GM12801 (cell line): ENCODE measurements at regions not wholly inside any gene's neighbourhood (a gene's known extent, or its start where the extent isn't known, plus 50 kb on each side); places are given as distances from the start of the nearest gene placed in this dataset.

Experiments
- TF ChIP-seq, protein P1 (sequence below): IDR thresholded peaks from one replicate; pipeline ENCODE4 v1.5.1; 2011; ENCODE audit warnings: control low read depth; ENCODE audit not compliant: insufficient read length; ENCODE audit errors: extremely low read depth

DNA sequence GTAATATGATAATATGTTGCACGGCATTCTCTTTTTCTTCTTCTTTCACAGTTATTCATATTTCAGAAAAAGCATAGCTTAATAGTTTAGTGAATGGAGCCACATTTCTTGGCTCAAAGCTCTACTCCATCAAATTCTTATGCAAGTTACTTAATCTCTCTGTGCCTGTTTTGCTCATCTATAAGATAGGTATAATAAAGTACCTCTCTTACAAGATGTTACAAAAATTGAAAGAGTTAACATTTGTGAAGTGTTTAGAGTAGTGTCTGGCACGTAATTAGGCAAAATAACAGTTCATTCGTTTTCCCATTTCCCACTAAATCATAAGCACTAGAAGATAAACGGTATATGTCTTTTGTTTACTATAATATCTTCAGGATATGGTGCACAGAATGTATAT, 1304.4 kb upstream of the EYS start:
- TF ChIP-seq, protein P1, sequence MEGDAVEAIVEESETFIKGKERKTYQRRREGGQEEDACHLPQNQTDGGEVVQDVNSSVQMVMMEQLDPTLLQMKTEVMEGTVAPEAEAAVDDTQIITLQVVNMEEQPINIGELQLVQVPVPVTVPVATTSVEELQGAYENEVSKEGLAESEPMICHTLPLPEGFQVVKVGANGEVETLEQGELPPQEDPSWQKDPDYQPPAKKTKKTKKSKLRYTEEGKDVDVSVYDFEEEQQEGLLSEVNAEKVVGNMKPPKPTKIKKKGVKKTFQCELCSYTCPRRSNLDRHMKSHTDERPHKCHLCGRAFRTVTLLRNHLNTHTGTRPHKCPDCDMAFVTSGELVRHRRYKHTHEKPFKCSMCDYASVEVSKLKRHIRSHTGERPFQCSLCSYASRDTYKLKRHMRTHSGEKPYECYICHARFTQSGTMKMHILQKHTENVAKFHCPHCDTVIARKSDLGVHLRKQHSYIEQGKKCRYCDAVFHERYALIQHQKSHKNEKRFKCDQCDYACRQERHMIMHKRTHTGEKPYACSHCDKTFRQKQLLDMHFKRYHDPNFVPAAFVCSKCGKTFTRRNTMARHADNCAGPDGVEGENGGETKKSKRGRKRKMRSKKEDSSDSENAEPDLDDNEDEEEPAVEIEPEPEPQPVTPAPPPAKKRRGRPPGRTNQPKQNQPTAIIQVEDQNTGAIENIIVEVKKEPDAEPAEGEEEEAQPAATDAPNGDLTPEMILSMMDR: no peak

DNA sequence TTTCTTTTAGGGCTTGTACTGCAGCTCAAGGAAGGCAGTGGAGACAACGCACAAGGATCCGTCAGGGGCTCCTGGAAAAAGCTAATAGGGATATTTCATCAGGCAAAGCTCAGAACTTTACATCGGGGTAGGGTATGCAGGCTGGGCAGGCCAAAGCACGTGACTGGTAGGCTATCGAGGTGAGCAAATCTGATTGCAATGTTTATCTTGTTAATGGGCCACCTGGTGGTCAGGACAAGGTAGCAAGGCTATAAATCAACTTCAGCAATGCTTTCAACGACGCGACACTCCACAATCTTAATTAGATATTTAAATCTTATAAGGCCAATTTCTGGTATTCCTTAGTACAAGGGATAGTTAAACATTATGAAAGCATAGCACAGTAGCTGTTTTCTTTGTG, 1302.8 kb upstream of the EYS start:
- TF ChIP-seq, protein P1: no peak

DNA sequence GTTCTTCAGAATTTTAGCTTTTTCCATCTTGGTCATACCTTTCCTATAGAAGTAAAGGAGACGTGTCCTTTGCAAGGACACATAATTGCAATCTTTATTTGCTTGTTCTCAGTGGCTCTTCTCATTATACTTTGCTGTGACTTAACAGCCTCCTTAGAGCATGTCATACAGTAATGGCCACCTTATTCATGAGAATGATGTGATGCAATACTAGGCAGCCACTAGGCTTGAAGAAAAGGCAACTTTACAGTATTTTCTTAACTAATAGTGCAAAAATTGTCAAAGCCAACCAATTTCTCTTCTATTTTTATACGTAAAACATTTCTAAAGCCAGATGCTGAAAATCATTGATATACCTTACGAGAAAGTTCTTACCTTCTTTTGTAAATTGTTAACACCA, 1296.8 kb upstream of the EYS start:
- TF ChIP-seq, protein P1: no peak

DNA sequence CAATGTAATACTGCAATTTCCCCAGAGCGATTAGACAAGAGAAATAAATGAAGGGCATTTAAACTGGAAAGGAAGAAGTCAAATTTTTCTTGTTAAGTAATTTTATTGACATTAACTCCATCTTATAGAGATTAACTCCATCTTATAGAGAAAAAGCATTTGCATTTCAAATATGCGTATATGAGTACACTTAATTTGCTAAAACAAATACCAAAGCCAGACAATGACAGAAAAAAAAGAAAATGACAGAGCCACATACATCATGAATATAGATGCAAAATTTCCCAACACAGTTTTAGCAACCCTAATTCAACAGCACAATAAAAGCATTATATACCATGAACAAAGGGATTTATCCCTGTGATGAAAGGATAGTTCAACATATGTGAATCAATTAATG, 1293.1 kb upstream of the EYS start:
- TF ChIP-seq, protein P1: no peak

DNA sequence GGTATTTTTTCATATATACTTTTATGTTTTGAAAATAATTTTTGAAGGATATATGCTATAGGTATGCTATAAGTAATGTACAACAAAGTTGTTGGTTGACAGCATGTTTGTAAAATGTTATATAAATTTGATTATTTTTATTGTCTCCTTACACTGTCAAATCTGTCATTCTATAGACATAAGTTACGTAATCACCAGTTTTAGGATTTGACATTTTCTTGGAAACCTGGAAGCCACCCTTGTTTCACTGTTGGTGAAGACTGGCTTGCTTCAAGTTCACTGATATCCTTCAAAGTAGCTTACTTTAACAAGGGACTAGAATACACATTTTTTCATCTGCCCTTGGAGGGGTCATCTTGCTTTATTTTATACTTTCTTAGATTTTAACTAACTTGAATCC, 1288.6 kb upstream of the EYS start:
- TF ChIP-seq, protein P1: no peak

DNA sequence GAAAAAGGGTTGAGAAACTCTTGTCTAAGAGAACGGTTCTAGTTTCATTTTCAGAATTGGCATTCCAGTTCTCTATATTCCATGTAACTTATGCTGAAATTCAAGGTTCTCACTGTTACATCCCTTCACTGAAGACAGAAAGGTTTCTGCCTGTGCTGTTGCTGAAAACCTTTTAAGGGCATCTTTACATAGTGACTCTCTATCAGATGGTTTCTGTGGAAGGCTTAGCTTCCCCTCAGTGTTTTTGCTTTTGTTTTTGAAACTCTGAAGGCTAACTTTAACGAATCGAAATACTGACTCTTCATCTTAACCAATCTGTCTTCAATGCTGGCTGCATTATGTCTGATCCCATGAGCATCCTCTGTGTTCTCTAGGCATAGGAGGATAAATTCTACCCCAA, 1286.2 kb upstream of the EYS start:
- TF ChIP-seq, protein P1: no peak

DNA sequence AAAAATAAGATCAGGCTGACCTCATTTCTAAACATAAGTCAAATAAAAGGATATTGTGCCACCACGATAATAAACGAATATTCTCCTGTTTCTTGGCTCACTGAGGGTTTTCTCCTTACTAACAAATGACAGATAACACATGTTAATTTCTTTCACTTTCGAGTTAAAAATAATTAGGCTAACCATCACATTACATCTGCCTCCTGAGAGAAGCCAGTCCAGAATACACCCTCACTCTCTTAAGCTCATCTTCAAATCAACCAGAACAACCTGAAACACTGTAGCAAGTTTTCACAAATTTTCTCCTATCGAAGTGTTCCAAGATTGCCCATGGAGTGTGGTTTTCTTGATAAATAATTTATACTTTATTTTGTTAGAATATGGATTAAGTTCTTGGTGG, 1285.6 kb upstream of the EYS start:
- TF ChIP-seq, protein P1: no peak

DNA sequence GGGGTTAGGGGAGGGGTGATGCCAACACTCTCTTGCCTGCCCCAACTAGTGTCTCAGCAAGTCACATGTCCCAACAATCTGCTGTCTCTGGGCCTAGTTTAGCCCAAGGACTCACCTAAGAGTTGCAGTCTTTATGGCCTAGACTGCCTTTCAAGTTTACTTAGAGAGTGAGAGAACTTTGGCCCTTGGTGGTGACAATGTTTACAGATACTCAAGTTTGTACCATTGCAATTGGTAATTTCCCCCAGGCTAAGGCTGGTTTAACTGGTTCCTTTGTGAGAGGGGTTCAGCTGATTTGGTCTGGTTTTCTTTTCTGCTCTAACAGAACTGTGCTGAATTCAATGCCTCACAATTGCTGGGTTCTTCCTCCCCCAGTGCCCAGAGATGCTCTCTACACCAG, 1279.9 kb upstream of the EYS start:
- TF ChIP-seq, protein P1: no peak
